ENCODE measurements at regions not wholly inside any gene's neighbourhood (a gene's known extent, or its start where the extent isn't known, plus 50 kb on each side); places are given as distances from the start of the nearest gene placed in this dataset.
"Not testable (repeated sequence)": the region's sequence is repeated elsewhere in the genome, so short reads cannot be mapped to it uniquely, and the experiment has no call there.

DNA sequence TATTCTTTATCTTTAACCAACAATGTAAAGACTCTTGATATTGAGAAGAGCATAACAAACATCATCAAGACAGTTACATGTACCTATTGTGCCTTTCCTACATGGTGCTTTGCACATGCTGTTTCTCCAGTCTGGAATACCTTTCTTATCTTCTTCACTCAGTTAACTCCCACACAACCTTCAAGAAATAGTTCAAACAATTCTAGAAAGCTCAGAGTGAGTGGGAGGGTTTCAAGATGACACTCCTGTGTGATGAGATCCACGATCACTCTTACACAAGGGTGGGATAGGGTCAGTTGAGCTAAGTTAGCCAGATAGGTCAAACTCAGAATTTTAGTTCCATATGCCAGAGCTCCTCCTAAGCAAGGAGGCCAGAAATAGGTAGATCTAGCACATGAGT lies 915.5 kb downstream of the NR2F1-AS1 start:
- H3K9me3 ChIP-seq (ENCODE audit: control insufficient read depth in 1 of 2, low read length in 2 of 2): no peaks in the 10 kb centered on the region
- H3K27me3 ChIP-seq (ENCODE audit: low read depth, low read length): no peaks in the 10 kb centered on the region
- no peaks in the 10 kb centered on the region for H3K36me3 ChIP-seq (ENCODE audit: control insufficient read depth in 1 of 2, insufficient read depth in 2 of 2, low read length in 2 of 2)
- no peaks in the 10 kb centered on the region for H3K4me1 ChIP-seq (ENCODE audit: control insufficient read depth in 1 of 2, insufficient read depth in 2 of 2, low read length in 2 of 2)
- H3K4me3 ChIP-seq (ENCODE audit: low read depth in 1 of 2, low read length in 2 of 2): no peak overlapping the region
- no peak overlapping the region for H3K27ac ChIP-seq (ENCODE audit: low read length)

DNA sequence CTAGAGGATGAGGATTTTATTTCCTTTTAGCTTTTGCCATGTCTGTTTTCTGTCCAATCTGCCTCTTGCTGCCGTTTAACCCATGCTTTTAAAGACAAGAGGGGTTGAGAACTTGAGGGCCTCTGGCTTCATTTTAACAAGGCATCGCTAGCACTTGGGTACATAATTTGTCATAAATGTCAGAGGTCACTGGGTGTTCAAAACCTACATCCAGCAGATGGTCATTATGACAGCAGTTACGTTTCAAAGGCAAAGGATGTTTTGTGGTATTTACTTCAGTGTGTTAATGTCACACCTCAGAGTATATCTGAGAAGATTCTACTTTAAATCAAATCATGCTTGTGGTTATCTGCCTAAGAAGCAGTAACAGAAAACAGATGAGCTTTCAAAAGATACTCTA lies 918.3 kb downstream of the NR2F1-AS1 start:
- no peak overlapping the region for H3K27ac ChIP-seq (ENCODE audit: low read length)
- H3K4me1 ChIP-seq (ENCODE audit: control insufficient read depth in 1 of 2, insufficient read depth in 2 of 2, low read length in 2 of 2): no peaks in the 10 kb centered on the region
- no peaks in the 10 kb centered on the region for H3K27me3 ChIP-seq (ENCODE audit: low read depth, low read length)
- H3K36me3 ChIP-seq (ENCODE audit: control insufficient read depth in 1 of 2, insufficient read depth in 2 of 2, low read length in 2 of 2): no peaks in the 10 kb centered on the region
- no peaks in the 10 kb centered on the region for H3K9me3 ChIP-seq (ENCODE audit: control insufficient read depth in 1 of 2, low read length in 2 of 2)
- H3K4me3 ChIP-seq (ENCODE audit: low read depth in 1 of 2, low read length in 2 of 2): no peak overlapping the region

DNA sequence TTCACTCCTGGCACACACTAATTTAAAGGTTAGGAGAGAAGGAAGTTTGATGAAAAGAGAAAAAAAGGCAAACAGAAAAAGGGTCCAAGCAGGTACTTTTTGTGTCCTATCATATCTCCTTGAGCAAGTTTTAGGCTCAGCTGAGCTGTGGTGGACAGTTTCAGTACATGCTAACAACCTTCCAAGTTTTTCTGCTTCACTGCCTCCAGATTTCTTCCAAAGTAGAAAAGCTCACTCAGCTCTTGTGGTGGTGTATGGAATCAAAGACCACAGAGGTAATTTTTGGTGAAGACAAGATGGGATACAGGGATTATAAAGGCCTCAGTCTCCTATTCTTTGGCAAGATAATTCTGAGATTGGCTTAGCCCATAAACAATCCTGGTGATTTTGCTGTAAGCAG lies 921.8 kb downstream of the NR2F1-AS1 start:
- Histone ChIP-seq H3K36me3 (ENCODE audit: control insufficient read depth in 1 of 2, insufficient read depth in 2 of 2, low read length in 2 of 2) (no peaks in the 10 kb centered on the region), H3K27ac (ENCODE audit: low read length) (no peak overlapping the region), H3K4me3 (ENCODE audit: low read depth in 1 of 2, low read length in 2 of 2) (no peak overlapping the region), H3K27me3 (ENCODE audit: low read depth, low read length) (no peaks in the 10 kb centered on the region), H3K4me1 (ENCODE audit: control insufficient read depth in 1 of 2, insufficient read depth in 2 of 2, low read length in 2 of 2) (no peaks in the 10 kb centered on the region), H3K9me3 (ENCODE audit: control insufficient read depth in 1 of 2, low read length in 2 of 2) (no peaks in the 10 kb centered on the region)

DNA sequence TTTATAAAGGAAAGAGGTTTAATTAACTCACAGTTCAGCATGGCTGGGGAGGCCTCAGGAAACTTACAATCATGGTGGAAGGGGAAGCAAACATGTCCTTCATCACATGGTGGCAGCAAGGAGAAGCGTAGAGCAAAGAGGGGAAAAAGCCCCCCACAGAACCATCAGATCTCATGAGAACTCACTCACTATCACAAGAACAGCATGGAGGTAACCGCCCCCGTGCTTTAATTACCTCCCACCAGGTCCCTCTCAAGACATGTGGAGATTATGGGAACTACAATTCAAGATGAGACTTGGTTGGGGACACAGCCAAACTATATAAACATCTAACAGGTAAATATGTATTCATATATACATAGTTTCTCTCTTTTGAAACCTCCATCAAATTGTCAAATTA lies 926.4 kb downstream of the NR2F1-AS1 start:
- H3K27me3 ChIP-seq (ENCODE audit: low read depth, low read length); H3K9me3 ChIP-seq (ENCODE audit: control insufficient read depth in 1 of 2, low read length in 2 of 2): not testable (repeated sequence)

DNA sequence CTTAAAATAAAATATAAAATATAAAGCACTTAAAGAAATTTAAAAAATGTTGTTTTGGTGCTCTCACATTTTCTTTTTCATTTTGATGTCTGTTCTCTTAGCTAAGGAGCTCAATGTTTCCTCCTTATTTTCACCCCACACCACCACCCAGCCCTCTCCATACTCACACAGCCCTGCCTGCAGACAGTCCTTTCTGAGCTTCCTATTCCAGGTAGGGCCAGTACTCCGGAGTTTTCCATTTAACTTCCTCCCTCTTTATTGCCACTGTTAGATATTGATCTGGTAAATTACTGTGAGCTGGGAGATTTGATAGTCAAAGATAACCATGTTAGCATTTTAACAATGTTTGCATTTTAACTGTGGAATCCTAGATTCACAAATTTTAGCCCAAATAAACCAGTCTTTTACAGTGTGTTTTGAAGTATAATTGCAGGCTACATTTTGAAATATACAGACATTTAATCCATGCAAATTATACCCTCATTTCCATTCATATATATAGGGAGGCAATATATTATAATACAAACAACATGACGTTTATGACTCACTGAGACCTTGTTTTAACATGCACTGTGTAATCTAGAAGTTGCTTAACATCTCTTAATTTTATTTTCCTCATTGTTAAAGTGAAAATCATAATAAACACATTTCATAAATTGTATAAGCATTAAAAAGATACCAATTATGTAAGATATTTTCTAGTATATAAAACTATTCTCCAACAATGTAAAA lies 927.1 kb downstream of the NR2F1-AS1 start:
- H3K27me3 ChIP-seq (ENCODE audit: low read depth, low read length): no peaks in the 10 kb centered on the region
- H3K36me3 ChIP-seq (ENCODE audit: control insufficient read depth in 1 of 2, insufficient read depth in 2 of 2, low read length in 2 of 2): no peaks in the 10 kb centered on the region
- H3K9me3 ChIP-seq (ENCODE audit: control insufficient read depth in 1 of 2, low read length in 2 of 2): no peaks in the 10 kb centered on the region
- no peak overlapping the region for H3K27ac ChIP-seq (ENCODE audit: low read length)
- no peak overlapping the region for H3K4me3 ChIP-seq (ENCODE audit: low read depth in 1 of 2, low read length in 2 of 2)
- H3K4me1 ChIP-seq (ENCODE audit: control insufficient read depth in 1 of 2, insufficient read depth in 2 of 2, low read length in 2 of 2): no peaks in the 10 kb centered on the region

More for the DNA sequence above, 926.4 kb downstream of the NR2F1-AS1 start:
- not testable (repeated sequence) for H3K27ac ChIP-seq (ENCODE audit: low read length); H3K4me3 ChIP-seq (ENCODE audit: low read depth in 1 of 2, low read length in 2 of 2); H3K4me1 ChIP-seq (ENCODE audit: control insufficient read depth in 1 of 2, insufficient read depth in 2 of 2, low read length in 2 of 2); H3K36me3 ChIP-seq (ENCODE audit: control insufficient read depth in 1 of 2, insufficient read depth in 2 of 2, low read length in 2 of 2)

DNA sequence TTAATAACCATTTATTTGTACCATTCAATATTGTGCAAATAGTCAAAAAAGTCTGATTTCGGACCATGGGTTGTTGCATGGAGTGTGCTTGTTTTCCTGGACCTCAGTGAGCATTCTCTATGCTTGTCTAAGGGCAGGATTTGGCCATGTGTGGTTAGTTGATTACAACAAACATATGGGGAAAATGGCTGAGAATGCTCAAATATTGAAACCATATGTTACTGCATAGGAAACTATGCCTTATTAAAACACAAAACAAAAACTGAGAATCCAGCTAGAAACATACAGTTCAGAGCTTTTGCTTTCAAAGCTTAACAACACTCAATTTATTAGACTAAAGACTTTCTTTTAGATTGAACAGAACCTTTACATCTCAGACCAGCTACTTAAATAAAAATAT lies 928.3 kb downstream of the NR2F1-AS1 start:
- no peaks in the 10 kb centered on the region for H3K27me3 ChIP-seq (ENCODE audit: low read depth, low read length)
- H3K9me3 ChIP-seq (ENCODE audit: control insufficient read depth in 1 of 2, low read length in 2 of 2): no peaks in the 10 kb centered on the region
- no peaks in the 10 kb centered on the region for H3K4me1 ChIP-seq (ENCODE audit: control insufficient read depth in 1 of 2, insufficient read depth in 2 of 2, low read length in 2 of 2)
- H3K27ac ChIP-seq (ENCODE audit: low read length): no peak overlapping the region
- no peak overlapping the region for H3K4me3 ChIP-seq (ENCODE audit: low read depth in 1 of 2, low read length in 2 of 2)
- H3K36me3 ChIP-seq (ENCODE audit: control insufficient read depth in 1 of 2, insufficient read depth in 2 of 2, low read length in 2 of 2): no peaks in the 10 kb centered on the region

DNA sequence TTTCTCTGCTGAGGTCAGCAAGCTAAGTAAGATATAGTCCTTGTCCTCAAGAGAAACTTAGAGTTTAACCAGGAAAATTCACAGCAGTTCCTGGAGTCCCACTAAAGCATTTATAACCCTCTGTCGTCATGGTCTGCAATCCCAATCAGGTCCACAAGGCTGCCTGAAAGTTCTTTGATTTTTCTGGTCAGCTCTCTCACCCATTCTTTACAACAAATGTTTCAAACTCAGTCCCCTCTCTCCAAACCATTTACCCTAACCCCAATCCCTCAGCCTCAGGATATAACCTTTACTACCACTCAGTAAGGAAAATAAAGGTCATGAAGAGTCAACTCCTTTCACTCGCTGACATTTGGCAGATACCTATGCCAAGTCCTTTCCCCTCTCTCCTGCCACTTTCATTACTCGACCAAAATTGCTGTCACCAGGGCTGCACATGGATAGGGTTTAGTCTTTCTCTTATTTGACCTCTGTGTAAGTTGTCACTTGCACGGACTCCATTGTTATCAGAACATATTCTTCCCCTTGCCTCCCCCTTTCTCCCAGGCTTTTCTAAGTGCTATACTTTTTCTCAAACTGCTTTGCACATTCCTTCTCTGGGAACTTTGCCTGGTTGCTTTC lies 936.6 kb downstream of the NR2F1-AS1 start:
- no peak overlapping the region for H3K4me3 ChIP-seq (ENCODE audit: low read depth in 1 of 2, low read length in 2 of 2)

DNA sequence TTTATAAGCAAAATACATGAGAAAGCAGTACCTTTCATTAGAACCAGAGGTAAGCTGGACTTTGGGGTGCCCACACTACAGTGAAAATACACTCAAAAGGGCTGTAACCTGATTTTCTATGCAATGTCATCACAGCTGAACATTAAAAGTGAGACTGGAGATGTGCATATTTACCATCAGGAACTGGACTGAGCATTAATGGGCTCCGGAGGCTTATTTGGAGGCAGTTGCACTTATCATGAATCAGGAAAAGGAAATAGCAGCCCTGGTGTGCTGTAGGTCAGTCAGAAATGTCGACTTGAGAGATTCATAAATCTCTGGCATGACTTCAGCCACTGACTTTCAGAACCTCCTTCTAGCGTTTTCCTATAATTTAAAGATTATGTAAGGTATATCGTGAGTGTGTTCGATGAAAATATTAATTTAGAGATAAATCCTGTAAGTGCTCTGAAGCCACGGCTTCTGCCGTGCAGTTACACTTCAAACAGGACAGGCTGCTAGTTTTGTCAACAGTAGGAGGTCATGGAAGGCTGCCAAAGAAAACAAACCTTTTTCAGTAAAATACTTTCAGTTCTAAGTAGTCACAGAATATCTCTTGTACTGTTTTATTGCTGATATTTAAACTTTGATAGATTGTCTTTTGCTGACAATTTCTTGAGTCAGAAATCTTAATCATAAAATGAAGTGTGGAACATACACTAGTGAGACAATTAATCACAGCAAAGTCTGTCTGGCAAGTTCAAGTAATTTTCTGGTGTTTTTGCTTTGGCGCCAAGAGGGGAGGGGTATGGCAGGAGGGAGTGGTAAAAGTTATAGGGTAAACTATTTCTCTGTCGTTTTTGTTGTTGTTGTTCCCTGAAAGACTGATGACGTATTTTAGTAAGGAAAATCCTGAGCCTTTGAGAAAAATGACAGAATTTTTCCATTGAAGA lies 939.7 kb downstream of the NR2F1-AS1 start:
- Histone ChIP-seq H3K27ac (ENCODE audit: low read length) (no peak overlapping the region), H3K27me3 (ENCODE audit: low read depth, low read length) (no peaks in the 10 kb centered on the region), H3K4me3 (ENCODE audit: low read depth in 1 of 2, low read length in 2 of 2) (peak overlapping the region; percentile 3 to 41), H3K9me3 (ENCODE audit: control insufficient read depth in 1 of 2, low read length in 2 of 2) (no peaks in the 10 kb centered on the region), H3K36me3 (ENCODE audit: control insufficient read depth in 1 of 2, insufficient read depth in 2 of 2, low read length in 2 of 2) (no peaks in the 10 kb centered on the region), H3K4me1 (ENCODE audit: control insufficient read depth in 1 of 2, insufficient read depth in 2 of 2, low read length in 2 of 2) (peaks cover 0 to 8% of the 10 kb centered on the region in 2 donors)

More for the DNA sequence above, 936.6 kb downstream of the NR2F1-AS1 start:
- H3K27me3 ChIP-seq (ENCODE audit: low read depth, low read length): no peaks in the 10 kb centered on the region
- H3K27ac ChIP-seq (ENCODE audit: low read length): no peak overlapping the region
- H3K36me3 ChIP-seq (ENCODE audit: control insufficient read depth in 1 of 2, insufficient read depth in 2 of 2, low read length in 2 of 2): no peaks in the 10 kb centered on the region
- no peaks in the 10 kb centered on the region for H3K9me3 ChIP-seq (ENCODE audit: control insufficient read depth in 1 of 2, low read length in 2 of 2)
- peaks cover 0 to 8% of the 10 kb centered on the region in 2 donors for H3K4me1 ChIP-seq (ENCODE audit: control insufficient read depth in 1 of 2, insufficient read depth in 2 of 2, low read length in 2 of 2)

DNA sequence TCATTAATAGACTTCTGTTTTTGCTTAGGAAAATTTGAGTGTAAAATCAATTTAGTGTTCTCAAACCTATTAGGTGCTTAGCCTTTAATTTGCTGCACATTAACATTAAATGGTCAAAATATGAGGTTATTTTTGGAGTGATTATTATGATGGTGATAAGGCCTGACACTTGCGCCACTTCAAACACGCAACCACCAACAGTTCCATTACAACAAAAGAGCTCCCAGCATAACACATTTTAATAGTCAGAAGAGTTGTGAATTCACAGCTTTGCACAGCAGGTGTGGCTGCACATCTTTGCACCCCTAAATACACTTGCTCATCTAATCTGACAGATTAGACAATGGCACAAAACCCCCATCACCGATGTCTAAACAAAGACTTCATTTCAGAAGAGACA lies 940.7 kb downstream of the NR2F1-AS1 start:
- Histone ChIP-seq H3K4me1 (ENCODE audit: control insufficient read depth in 1 of 2, insufficient read depth in 2 of 2, low read length in 2 of 2) (peaks cover 0 to 8% of the 10 kb centered on the region in 2 donors), H3K27me3 (ENCODE audit: low read depth, low read length) (no peaks in the 10 kb centered on the region), H3K9me3 (ENCODE audit: control insufficient read depth in 1 of 2, low read length in 2 of 2) (no peaks in the 10 kb centered on the region), H3K27ac (ENCODE audit: low read length) (no peak overlapping the region), H3K36me3 (ENCODE audit: control insufficient read depth in 1 of 2, insufficient read depth in 2 of 2, low read length in 2 of 2) (no peaks in the 10 kb centered on the region), H3K4me3 (ENCODE audit: low read depth in 1 of 2, low read length in 2 of 2) (no peak overlapping the region)

DNA sequence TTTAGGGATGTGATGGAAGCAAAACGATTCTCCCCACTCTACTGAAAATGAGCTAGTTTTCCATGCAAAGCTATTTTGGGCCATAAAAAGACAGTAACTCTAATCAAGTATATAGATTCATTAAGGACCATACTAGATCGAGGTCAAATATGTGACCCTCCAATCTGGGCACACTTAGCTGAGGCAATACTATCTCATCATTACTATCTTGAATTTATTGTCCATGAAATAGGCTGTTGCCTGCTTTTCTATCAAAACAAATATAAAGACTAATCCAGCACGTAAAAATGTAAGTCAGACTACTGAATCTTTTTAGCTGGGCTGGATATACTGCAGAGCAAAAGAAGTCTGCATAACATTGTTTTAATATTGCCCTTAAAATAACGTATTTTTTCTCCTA lies 943.1 kb downstream of the NR2F1-AS1 start:
- Histone ChIP-seq H3K27me3 (ENCODE audit: low read depth, low read length) (no peaks in the 10 kb centered on the region), H3K9me3 (ENCODE audit: control insufficient read depth in 1 of 2, low read length in 2 of 2) (peaks cover 0 to 2% of the 10 kb centered on the region in 2 donors), H3K36me3 (ENCODE audit: control insufficient read depth in 1 of 2, insufficient read depth in 2 of 2, low read length in 2 of 2) (no peaks in the 10 kb centered on the region), H3K27ac (ENCODE audit: low read length) (no peak overlapping the region), H3K4me3 (ENCODE audit: low read depth in 1 of 2, low read length in 2 of 2) (no peak overlapping the region), H3K4me1 (ENCODE audit: control insufficient read depth in 1 of 2, insufficient read depth in 2 of 2, low read length in 2 of 2) (peaks cover 0 to 8% of the 10 kb centered on the region in 2 donors)

DNA sequence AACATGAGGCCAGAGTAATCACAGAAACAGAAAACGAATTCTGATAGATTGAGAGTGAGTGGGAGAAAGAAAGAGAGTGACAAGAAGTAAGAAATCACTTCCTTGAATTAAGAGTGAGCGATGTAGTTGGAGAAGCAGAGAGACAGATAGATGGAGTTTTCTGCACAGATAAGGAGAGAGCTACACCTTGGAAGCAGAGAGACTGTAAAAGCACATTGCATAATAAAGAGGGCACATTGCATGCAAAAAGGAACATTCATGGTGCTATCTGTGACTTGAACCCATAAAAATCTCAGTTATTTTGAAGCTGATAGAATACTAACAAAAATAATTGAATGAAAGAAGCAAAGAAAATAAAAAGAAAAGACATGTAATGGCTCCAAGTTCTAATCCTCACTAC lies 943.8 kb downstream of the NR2F1-AS1 start:
- H3K36me3 ChIP-seq (ENCODE audit: control insufficient read depth in 1 of 2, insufficient read depth in 2 of 2, low read length in 2 of 2): no peaks in the 10 kb centered on the region
- no peak overlapping the region for H3K4me3 ChIP-seq (ENCODE audit: low read depth in 1 of 2, low read length in 2 of 2)
- H3K4me1 ChIP-seq (ENCODE audit: control insufficient read depth in 1 of 2, insufficient read depth in 2 of 2, low read length in 2 of 2): peaks cover 0 to 8% of the 10 kb centered on the region in 2 donors
- peaks cover 0 to 2% of the 10 kb centered on the region in 2 donors for H3K9me3 ChIP-seq (ENCODE audit: control insufficient read depth in 1 of 2, low read length in 2 of 2)
- no peak overlapping the region for H3K27ac ChIP-seq (ENCODE audit: low read length)
- H3K27me3 ChIP-seq (ENCODE audit: low read depth, low read length): no peaks in the 10 kb centered on the region
